ENCODE measurements at regions not wholly inside any gene's neighbourhood (a gene's known extent, or its start where the extent isn't known, plus 50 kb on each side); places are given as distances from the start of the nearest gene placed in this dataset.
"Not testable (repeated sequence)": the region's sequence is repeated elsewhere in the genome, so short reads cannot be mapped to it uniquely, and the experiment has no call there.

DNA sequence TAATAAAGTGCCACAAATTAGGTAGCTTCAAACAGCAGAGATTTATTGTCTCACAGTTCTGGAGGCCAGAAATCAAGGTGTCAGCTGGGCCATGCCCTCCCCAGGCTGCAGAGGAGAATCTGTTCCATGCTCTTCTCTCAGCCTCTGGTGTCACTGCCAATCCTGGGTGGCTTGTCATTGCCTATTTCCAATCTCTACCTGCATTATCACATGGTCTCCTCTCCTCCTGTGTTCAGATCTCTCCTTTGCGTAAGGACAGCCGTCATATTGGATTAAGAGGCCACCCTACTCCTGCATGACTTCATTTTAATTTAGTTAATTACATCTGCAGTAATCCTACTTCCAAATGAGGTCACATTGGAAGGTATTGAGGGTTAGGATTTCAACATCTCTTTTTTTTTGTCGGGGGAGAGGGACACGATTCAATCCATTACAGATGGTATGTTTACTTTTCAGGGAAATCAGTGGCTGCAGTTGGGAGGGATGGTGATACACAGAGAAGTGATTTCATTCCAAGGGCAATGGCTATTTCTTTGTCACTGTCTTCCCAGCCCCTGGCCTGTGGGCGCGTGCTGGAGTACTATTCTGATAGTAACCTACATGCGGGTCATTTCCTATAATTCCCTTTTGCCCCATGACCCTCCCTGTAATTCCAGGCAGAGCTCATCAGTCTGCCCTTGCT is 169.4 kb downstream of the MINAR1 start:
- no peak overlapping the region for H3K27ac ChIP-seq
- DNase-seq (ENCODE audit: low read depth, low spot score), result no peak

DNA sequence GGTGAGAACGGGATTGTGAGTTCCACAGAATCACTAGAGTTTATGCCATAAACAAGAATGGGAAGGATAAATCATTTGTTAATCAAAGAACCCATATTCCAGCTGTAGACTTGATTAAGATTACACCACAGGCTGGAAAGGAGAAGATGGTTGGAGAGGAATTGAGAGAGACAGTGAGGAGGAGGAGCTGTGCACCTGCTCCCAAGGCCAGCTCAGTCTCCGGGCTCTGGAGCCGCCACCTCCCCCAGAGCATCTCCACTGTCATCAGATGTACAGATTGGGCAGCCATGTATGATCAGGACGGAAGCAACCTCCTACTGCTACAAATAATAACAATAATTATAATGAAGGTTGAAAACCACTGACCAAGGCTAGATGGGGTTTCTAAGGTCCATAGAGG is 170.0 kb downstream of the MINAR1 start:
- no peak for DNase-seq (ENCODE audit: low read depth, low spot score)
- H3K27ac ChIP-seq, result no peak overlapping the region

DNA sequence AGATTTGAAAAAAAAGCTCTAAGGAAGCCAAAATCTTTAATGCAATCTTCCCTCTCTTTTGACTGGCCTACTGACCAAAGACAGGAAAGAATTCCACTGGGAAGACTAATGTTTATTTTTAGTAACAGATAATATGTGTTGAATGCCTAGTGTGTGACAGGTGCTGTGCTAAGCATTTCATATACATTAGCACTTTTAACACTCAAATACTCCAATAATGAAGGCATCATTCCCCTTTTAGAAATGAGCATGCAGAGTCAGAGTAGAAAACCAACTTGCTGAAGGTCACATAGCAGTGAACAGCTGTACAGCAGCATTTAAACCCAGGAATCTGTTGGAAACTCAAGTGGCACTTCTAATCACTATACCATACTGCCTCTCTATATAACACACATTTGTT is 170.6 kb downstream of the MINAR1 start:
- no peak overlapping the region for H3K27ac ChIP-seq
- DNase-seq (ENCODE audit: low read depth, low spot score), result no peak

DNA sequence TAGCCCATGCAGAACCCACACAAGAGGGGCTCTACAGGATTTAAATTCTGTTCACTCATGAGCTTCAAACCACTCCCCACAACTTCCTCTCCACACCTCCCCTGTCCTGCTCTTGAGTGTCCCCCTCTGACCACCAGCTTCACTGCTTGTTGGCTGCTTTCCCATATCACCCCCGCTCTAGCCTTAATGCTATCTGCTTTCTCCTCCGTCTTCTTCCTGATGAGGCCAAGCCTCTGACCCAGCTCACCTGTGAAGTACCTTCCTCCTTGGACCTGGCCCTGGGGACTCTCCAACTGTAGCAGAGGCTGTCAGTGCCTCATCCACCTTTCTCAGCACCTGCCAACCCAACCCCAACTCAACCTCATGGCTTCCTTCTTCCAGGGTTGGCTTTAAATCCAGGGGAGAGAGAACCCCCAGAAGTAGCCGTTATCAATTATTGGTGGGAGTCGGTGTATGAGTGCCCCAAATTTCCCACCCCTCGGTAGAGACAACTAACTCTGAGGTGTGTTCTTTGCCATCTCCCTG is 174.8 kb downstream of the MINAR1 start:
- DNase-seq (ENCODE audit: low read depth, low spot score), result no peak
- H3K27ac ChIP-seq, result no peak overlapping the region

DNA sequence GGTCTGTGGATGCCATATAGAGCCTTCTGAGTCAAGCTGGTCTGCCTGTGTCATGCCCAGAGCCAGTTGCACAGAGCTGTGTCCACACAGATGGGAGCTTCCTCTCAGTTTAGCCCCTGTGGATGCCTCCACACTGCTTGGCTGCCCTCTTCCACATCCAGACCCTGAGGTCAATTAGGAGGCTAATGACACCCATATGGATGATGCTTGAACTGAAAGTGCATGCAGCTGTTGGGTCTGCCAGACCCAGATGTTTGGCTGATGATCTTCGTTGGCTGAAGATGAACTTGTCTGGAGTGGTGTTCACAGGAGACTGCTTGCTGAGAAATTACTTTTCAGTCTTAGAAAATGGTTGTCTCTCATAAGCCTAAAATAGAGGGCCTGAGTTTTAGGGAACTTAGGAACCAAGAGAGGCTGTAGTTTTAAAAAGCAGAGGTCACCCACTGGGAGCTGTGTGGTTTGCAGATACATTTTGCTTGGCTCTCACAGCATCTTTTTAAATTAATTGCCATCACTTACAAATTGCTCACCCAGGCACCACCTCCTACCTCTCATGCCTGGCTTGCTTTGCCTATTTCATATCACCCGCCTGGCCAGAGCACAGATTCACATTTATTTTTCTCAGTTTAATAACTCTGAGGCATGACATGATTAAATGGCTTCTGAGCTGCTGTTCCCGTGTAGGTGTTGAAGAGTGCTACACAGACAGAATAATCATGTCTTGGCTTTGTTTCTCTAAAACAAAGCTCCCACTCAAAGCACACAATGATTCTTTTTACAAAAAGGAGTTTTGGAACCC is 176.1 kb downstream of the MINAR1 start:
- no peak overlapping the region for H3K27ac ChIP-seq
- no peak for DNase-seq (ENCODE audit: low read depth, low spot score)

DNA sequence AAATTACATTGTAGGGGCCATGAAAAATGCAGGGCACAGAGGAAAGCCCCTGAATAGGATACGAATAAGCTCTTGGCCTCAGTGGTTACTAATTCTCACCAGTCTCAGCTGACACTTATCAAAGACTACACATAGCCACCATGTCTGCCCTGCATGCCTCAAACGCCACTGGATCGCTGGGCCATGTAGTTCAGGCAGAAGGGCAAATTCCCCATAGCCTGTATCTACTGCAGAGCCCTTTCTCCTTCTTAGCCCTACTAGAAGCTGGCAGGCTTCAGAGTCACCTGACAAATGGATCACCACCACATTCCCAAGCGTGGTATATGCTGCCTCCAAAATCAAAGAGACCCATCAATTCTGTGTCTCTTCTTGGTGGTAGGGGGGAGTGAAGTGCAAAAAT is 177.4 kb downstream of the MINAR1 start:
- no peak for DNase-seq (ENCODE audit: low read depth, low spot score)
- no peak overlapping the region for H3K27ac ChIP-seq

DNA sequence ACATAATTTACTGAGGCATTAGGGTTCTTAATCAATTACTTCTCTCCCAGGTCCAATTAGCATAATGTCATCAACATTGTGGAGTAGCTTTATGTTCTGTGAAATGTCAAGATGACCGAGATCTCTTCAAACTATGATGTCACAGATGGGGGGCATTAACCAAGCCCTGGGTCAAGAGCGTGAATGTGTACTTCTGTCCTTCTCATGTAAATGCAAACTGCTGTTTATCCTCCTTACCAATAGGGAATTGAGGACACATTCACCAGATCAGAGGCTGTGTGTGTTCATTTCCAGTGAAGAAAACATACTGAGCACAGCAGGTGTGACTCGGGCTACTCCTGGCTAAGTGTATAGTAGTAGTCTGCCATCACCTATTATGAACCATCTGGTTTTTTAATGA is 177.9 kb downstream of the MINAR1 start:
- H3K27ac ChIP-seq, result no peak overlapping the region
- DNase-seq (ENCODE audit: low read depth, low spot score), result no peak

DNA sequence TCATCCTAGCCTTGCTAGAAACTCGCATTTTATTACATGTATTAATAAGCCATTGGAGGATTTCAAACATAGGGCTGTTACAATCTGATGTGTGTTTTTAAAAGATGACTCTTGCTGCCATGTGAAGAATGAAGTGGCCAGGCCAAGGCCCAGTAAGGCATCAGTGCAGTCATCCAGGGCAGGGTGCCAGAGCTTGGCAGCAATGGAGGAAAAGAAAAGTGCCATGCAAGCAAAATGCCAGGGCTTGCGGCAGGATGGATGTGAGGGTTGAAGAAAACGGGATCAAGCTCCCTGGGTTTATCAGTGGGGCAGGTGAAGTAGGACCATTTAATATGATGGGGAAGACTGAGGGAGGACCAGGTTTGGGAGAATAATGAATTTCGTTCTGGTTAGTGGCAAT is 183.6 kb downstream of the MINAR1 start:
- no peak for DNase-seq (ENCODE audit: low read depth, low spot score)
- no peak overlapping the region for H3K27ac ChIP-seq

DNA sequence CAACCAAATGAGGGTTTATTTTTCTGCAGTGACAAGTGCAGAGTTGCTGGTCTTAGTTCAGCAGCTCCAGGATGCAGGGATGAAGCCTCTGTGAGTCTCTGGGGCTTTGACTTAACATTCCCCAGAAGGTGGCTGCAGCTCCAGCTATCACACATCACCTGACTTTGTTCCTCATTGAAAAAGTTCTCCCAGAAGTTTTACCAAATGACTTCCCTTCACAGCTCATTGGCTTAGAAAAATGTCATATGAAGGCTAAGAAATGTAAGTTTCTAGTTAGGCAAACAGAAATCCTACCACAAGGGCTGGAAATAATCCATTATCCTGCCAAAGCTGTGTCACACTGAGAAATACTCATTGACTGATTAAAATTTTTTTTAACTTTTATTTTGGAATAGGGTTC is 184.9 kb downstream of the MINAR1 start:
- no peak overlapping the region for H3K27ac ChIP-seq
- no peak for DNase-seq (ENCODE audit: low read depth, low spot score)

DNA sequence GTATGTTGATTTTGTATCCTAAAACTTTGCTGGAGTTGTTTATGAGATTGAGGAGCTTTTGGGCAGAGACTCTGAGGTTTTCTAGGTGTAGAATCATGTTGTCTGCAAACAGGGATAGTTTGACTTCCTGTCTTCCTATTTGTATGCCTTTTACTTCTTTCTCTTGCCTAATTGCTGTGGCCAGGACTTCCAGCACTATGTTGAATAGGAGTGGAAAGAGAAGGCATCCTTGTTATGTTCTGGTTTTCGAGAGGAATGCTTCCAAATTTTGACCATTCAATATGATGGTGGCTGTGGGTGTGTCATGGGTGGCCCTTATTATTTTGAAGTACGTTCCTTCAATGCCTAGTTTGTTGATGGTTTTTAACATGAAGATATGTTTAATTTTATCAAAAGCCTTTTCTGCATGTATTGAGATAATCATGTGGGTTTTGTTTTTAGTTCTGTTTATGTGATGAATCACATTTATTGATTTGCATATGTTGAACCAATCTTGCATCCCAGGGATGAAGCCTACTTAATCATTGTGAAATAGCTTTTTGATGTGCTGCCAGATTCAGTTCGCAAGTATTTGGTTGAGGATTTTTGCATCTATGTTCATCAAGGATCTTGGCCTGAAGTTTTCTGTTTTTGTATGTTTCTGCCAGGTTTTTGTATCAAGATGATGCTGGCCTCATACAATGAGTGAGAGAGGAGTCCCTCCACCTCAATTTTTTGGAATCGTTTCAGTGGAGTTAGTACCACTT is 188.1 kb downstream of the MINAR1 start:
- no peak overlapping the region for H3K27ac ChIP-seq
- no peak for DNase-seq (ENCODE audit: low read depth, low spot score)

DNA sequence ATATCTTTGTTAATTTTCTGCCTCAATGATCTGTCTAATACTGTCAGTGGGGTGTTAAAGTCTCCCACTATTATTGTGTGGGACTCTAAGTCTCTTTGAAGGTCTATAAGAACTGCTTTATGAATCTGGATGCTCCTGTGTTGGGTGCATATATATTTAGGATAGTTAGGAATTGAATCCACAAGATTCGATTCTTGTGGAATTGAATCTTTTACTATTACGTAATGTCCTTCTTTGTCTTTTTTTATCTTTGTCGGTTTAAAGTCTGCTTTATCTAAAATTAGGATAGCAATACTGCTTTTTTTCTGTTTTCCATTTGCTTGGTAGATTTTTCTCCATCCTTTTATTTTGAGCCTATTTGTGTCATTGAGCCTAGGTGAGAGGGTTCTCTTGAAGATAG is 189.7 kb downstream of the MINAR1 start:
- not testable (repeated sequence) for DNase-seq (ENCODE audit: low read depth, low spot score); H3K27ac ChIP-seq

DNA sequence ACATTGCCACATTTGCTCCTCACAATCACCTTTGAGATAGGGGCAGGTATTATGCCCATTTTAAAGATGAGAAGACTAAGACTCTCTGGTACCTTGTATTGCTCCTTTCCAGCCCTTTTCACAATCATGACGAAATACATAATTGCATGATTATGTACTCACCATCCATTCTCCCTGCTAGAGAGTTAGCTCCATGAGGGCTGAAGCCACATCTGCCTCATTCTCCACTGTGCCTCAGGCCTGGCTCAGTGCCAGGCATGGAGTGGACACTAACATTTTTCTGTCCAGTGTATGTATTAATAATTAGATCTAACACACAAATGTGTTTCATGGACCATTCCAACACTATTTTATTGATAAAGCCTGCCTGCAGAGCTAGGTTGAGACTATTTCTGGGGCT is 191.4 kb downstream of the MINAR1 start:
- H3K27ac ChIP-seq, result no peak overlapping the region
- no peak for DNase-seq (ENCODE audit: low read depth, low spot score)

DNA sequence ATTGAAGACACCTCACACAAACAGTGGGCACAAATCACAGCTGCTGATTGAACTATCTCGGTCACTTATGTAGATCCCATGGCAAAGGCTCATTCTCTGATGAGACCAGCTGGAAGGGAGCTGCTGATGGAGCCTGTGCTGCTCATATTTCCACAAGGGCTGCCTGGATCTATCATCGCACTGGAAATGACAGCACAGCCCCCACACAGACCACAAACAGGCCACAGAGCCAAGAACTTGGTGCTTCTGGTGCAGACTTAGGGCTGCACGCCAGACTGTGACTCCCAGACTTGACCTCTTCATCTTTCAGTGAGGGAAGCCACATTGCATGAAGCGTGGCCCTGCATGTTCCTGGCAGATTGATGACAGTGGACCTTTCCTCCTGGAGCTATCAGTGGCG is 197.6 kb downstream of the MINAR1 start:
- no peak for DNase-seq (ENCODE audit: low read depth, low spot score)
- H3K27ac ChIP-seq, result no peak overlapping the region

DNA sequence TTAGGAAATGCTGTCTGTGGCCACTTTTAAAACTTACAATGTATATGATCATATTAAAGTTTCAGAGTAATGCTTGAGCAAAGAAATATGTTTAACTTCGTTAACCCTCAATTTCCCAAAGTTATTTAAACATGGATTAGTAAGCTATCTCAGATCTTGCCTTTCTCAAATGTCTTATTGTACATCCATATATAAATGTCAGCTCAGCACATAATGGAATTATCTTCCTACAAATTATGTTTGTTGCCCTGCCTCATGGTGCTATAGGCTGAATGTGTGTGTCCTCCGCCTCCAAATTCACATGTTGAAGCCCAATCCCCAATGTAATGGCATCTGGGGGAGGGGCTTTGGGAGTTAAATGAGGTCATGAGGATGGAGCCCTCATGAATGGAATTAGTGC is 200.3 kb downstream of the MINAR1 start:
- no peak overlapping the region for H3K27ac ChIP-seq
- DNase-seq (ENCODE audit: low read depth, low spot score), result no peak

DNA sequence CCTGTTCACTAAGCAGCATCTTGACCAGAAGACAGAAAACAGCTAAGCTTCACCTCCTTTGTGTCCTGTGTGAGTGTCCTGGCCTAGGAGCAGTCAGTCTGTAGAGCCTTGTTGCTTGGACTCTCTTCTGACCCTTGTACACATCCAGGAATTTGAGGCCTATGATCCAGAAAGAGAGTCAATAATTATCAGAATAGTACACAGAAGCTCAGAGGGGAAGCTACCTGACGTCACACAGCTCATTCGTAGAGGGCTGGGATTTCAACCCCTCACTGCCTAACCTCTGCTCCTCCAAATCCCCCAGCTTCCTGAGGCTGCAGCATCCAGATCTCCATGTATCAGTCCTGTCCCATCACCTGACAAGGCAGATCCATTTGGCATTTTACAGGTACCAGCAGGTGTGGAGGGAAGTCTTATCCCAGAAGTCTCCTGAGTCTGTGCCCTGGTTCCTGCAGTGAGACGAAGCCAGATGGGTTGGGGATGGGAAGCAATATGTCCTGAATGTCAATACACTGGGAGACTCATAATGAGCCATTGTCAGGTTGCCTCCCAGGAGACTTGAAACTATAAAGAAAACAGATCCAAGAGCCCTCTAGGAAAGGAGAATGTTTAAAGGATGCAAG is 203.1 kb downstream of the MINAR1 start:
- no peak for DNase-seq (ENCODE audit: low read depth, low spot score)
- H3K27ac ChIP-seq, result no peak overlapping the region

DNA sequence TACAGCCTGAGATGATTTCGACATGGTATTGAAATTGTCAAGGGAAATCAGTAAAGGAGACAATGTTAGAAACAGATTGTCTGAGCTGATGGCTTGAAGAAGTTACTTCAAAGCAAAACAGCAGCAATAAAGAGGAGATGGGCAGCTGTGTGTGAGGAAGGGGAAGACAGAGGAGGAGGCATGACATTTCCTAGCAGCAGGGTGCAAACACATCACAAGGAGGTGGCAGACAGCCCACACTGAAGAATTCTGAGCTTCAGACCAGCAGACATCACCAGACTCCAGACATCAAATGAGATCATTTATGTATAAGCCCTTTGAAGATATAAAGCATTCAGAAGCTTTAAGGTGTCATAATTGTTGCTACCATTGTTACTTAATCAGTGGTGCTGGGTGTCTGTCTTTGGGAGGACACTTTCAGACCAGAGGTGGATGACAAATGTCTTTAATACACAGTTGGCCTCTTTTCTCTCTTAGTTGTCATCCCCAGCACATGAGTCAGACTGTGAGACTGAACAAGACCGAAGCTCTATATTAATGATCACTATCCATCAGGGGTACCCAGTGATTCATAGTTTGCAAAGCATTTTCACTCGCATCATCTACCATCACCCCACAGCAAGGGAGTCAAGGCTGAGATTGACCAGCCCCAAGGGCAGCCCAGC is 203.9 kb downstream of the MINAR1 start:
- H3K27ac ChIP-seq, result no peak overlapping the region
- no peak for DNase-seq (ENCODE audit: low read depth, low spot score)

DNA sequence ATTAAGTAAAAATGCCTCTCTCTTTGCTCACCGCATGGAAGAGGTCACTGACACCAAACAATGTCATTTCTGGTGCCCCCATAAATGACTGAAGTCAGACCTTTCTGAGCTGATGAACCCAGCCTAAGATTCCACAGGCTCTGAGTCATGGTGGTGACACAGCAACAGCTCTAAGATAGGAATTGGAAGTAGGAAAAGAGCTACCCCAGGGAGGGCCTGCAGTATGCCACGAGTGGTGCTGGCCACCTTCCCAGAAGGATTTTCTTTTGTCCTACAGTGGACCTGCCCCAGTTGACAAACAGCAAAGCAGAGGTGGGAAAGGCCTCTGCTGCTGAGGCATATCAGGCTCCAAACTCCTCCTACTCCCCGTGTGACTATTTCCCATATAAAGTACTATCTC is 208.1 kb downstream of the MINAR1 start:
- DNase-seq (ENCODE audit: low read depth, low spot score), result no peak
- H3K27ac ChIP-seq, result no peak overlapping the region

DNA sequence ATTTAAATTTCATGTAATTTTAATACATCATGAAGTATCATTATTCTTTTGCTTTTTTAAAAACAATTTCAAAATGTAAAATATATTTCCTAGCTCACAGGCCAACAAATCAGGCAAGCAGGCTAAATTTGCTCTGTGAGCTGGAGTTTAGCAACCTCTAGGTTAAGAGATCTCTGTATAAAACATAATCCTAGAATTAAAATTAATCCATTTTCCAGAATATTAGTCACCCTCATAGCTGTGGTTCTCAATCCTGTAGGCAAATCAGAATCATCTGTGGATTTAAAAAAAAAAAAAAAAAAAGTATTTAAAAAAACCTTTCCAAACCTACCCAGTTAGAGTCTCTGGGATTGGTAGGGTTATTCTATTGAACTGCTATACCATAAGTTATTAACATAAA is 209.7 kb downstream of the MINAR1 start:
- H3K27ac ChIP-seq, result no peak overlapping the region
- DNase-seq (ENCODE audit: low read depth, low spot score), result no peak

DNA sequence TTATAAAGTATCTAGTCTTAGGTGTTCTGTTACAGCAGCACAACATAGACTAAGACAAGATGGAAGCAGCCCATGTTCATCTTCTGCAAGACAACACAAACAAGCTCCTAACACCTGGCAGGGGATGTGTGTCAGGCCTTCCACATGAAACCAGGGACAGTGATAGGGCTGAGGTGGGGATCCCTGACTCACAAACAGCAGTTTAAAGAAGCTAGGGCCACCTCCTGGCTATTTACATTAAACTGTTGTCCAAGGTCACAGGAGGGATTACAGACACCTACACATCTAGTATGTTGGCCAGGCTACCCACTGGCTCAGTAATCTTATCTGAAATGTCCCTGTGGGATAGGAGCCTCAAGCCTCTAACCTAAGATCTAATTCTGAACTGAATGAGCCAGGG is 211.3 kb downstream of the MINAR1 start:
- no peak for DNase-seq (ENCODE audit: low read depth, low spot score)
- no peak overlapping the region for H3K27ac ChIP-seq

DNA sequence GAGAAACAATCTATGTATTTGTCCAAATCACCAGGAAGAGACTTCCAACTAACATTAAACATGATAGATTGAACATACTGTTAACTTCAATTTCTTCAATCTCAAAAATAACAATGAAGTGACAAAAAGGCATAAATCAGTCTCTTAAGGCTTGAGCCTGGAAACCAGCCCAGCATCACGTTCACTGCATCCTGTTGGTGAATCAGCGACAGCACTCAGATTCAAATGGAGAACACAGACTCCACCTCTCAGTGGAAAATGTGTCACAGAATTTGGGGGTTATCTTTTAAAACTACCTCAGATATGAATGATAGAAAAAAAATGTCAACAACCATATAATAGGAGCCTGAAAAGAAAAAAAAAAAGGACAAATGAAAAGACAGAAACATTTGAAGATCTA is 212.0 kb downstream of the MINAR1 start:
- no peak overlapping the region for H3K27ac ChIP-seq
- no peak for DNase-seq (ENCODE audit: low read depth, low spot score)
